ENCODE measurements at regions not wholly inside any gene's neighbourhood (a gene's known extent, or its start where the extent isn't known, plus 50 kb on each side); places are given as distances from the start of the nearest gene placed in this dataset.

DNA sequence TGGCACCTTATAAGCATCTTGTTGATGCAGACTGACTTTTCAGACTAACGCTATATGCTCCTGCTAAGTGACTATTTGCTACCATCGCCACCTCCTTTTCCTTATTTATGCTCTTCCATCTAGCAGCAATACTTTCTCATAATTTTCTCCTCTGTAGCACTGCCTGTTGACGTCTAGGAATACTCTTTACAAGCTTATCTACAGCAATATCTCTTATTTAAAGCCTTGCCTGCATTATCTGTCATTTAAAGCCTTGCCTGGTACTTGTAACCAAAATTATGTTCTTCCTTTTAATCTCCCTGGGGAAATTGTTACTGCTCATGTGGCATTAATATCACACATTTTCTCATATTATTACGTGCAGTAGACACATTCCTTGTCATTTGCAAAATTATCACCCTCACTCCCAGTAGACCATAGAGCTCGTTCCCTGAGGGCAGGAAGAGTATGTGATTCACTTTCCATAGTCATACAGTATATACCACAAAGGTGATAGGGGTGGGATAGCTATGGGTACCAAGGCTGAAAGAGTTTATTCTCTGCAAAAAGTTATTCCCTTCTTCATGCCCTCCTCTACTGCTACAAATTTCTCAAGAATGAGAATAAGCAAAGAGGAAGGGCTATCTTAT, 359.7 kb upstream of the PCDH15 start:
- TF ChIP-seq EZH2 (IDR thresholded peaks at IDR 0.05; ENCODE audit: low read length): no peak
- TF ChIP-seq, protein P1, sequence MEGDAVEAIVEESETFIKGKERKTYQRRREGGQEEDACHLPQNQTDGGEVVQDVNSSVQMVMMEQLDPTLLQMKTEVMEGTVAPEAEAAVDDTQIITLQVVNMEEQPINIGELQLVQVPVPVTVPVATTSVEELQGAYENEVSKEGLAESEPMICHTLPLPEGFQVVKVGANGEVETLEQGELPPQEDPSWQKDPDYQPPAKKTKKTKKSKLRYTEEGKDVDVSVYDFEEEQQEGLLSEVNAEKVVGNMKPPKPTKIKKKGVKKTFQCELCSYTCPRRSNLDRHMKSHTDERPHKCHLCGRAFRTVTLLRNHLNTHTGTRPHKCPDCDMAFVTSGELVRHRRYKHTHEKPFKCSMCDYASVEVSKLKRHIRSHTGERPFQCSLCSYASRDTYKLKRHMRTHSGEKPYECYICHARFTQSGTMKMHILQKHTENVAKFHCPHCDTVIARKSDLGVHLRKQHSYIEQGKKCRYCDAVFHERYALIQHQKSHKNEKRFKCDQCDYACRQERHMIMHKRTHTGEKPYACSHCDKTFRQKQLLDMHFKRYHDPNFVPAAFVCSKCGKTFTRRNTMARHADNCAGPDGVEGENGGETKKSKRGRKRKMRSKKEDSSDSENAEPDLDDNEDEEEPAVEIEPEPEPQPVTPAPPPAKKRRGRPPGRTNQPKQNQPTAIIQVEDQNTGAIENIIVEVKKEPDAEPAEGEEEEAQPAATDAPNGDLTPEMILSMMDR (optimal IDR thresholded peaks at IDR 0.05 in 1 of 3, IDR thresholded peaks at IDR 0.05 in 1 of 3, conservative IDR thresholded peaks at IDR 0.05 in 1 of 3; ENCODE audit: extremely low read depth in 1 of 3, insufficient read depth in 2 of 3, low read length in 3 of 3): no peak
